AG04450 (cell line): ENCODE measurements at regions not wholly inside any gene's neighbourhood (a gene's known extent, or its start where the extent isn't known, plus 50 kb on each side); places are given as distances from the start of the nearest gene placed in this dataset.
"Not testable (repeated sequence)": the region's sequence is repeated elsewhere in the genome, so short reads cannot be mapped to it uniquely, and the experiment has no call there.

Experiments used
- CTCF ChIA-PET: fragments of 300-600, 350-600 bp; formaldehyde crosslinking; extraction: SDS; loops from one replicate; lab custom pipeline; 2022; ENCODE audit warnings: antibody characterized with exemption, inconsistent platforms; lab: Charles Lee
- POLR2A ChIA-PET: fragments of 350-600 bp; formaldehyde crosslinking; extraction: SDS; loops from one replicate; lab custom pipeline; 2021; ENCODE audit warnings: antibody characterized with exemption, inconsistent platforms; lab: Yijun Ruan, JAX
- DNase-seq: peaks from one replicate; pipeline ENCODE4 v3.0.0-alpha.2; 2011; ENCODE audit warnings: low read depth, low spot score
- H3K27ac ChIP-seq: one replicate; pipeline ENCODE4 v1.5.1; 2012; ENCODE audit warnings: low read depth, low read length, control low read depth
- H3K27me3 ChIP-seq: one replicate; pipeline ENCODE4 v1.6.0; 2012; ENCODE audit warnings: low read length; ENCODE audit not compliant: control insufficient read depth, insufficient read depth
- H3K4me3 ChIP-seq: 2 replicates; pipeline ENCODE4 v1.5.1; 2011; ENCODE audit warnings: mild to moderate bottlenecking, low read depth, low read length, control low read depth
- H3K9me3 ChIP-seq: 2 replicates; pipeline ENCODE4 v1.5.1; 2012; ENCODE audit warnings: low read length; ENCODE audit not compliant: control insufficient read depth, insufficient read depth
- TF ChIP-seq, protein P1 (sequence below): IDR thresholded peaks from 2 replicates; pipeline ENCODE4 v1.5.1; 2011; ENCODE audit warnings: low read depth, low read length, control low read depth, inconsistent platforms

DNA sequence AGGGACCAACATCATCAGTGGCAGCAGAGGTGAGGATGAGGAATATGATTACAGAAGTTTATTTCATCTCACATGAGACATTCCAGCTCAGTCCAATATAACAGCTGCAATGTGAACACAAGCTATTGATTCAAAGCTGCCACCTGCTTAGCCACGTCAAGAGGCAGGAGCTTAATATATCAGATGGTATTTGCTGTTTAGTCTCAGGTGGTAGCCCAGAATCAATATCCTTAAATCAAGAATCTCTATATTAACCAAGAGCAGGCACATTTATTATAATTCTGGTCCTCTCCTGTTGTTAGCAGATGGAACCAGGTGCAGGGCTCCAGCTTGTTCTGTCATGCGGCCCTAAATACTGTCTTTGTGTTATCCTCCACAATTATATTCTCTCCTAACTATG lies 431.6 kb downstream of the ICE1 start:
- no peaks in the 10 kb centered on the region for H3K27me3 ChIP-seq
- ChIA-PET CTCF (no interaction called here), POLR2A (no interaction called here)
- TF ChIP-seq, protein P1, sequence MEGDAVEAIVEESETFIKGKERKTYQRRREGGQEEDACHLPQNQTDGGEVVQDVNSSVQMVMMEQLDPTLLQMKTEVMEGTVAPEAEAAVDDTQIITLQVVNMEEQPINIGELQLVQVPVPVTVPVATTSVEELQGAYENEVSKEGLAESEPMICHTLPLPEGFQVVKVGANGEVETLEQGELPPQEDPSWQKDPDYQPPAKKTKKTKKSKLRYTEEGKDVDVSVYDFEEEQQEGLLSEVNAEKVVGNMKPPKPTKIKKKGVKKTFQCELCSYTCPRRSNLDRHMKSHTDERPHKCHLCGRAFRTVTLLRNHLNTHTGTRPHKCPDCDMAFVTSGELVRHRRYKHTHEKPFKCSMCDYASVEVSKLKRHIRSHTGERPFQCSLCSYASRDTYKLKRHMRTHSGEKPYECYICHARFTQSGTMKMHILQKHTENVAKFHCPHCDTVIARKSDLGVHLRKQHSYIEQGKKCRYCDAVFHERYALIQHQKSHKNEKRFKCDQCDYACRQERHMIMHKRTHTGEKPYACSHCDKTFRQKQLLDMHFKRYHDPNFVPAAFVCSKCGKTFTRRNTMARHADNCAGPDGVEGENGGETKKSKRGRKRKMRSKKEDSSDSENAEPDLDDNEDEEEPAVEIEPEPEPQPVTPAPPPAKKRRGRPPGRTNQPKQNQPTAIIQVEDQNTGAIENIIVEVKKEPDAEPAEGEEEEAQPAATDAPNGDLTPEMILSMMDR = no peak
- H3K27ac ChIP-seq = no peak overlapping the region
- no peak overlapping the region for H3K4me3 ChIP-seq
- H3K9me3 ChIP-seq = peaks cover 16% of the 10 kb centered on the region
- no peak for DNase-seq

DNA sequence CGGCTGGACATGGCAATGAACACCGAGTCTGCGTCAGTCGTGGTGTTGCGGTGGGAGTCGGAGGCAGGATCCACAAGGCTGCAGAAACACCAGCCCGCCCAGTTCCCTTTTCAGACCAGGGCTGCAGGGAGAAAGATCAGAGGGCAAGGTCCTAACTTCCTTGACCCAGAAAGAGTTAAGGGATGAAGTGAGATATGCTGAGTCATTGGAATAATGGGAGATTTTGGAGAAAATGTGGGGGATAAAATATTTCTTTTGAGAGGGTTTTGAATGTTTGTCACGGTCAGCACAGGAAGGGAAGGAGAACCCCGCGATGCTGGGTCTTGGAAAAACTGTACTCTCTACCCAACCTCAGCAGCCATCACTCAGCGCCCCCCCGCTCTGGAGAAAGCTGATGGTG lies 416.0 kb downstream of the ICE1 start:
- POLR2A ChIA-PET = no interaction called here

DNA sequence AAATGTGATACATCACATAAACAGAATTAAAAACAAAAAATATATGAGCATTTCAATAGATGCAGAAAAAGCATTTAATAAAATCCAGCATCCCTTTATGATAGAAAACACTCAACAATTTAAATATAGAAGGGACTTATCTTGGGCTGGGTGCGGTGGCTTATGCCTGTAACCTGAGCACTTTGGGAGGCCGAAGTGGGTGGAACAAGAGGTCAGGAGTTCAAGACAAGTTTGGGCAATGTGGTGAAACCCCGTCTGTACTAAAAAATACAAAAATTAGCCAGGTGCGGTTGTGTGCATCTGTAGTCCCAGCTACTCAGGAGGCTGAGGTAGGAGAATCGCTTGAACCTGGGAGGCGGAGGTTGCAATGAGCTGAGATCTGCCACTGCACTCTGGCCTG lies 409.1 kb downstream of the ICE1 start:
- POLR2A ChIA-PET, H3K4me3 ChIP-seq, CTCF ChIA-PET, H3K27me3 ChIP-seq, H3K27ac ChIP-seq, DNase-seq: not testable (repeated sequence)
- peaks cover 31% of the 10 kb centered on the region for H3K9me3 ChIP-seq

More for the DNA sequence above, 416.0 kb downstream of the ICE1 start:
- Histone ChIP-seq H3K4me3 (no peak overlapping the region), H3K27me3 (no peaks in the 10 kb centered on the region), H3K9me3 (peaks cover 24% of the 10 kb centered on the region), H3K27ac (no peak overlapping the region)
- CTCF ChIA-PET = no interaction called here
- no peak for DNase-seq
- TF ChIP-seq, protein P1 = no peak

DNA sequence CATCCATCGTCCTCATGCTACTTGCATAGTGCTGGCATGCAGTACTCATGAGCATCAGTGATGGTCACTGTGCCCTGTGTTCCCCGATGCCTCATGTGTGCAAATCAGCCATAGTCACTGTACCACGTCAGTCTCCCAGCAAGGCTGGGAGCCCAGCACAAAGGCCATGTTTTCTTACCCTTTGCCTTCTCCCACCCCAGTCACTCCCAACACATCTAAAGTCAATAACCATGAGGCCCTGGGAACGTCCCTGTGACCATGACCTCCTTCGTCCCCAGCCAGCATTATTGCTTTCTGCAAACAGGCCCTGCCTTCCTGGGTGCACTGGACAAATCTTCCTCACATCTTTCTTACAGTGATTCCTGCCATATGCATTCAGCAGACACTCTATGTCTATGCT lies 406.1 kb downstream of the ICE1 start:
- H3K4me3 ChIP-seq = no peak overlapping the region
- H3K9me3 ChIP-seq = peaks cover 29% of the 10 kb centered on the region
- DNase-seq = no peak
- POLR2A ChIA-PET = no interaction called here
- CTCF ChIA-PET = no interaction called here
- H3K27me3 ChIP-seq = no peaks in the 10 kb centered on the region
- TF ChIP-seq, protein P1 = no peak
- H3K27ac ChIP-seq = no peak overlapping the region

DNA sequence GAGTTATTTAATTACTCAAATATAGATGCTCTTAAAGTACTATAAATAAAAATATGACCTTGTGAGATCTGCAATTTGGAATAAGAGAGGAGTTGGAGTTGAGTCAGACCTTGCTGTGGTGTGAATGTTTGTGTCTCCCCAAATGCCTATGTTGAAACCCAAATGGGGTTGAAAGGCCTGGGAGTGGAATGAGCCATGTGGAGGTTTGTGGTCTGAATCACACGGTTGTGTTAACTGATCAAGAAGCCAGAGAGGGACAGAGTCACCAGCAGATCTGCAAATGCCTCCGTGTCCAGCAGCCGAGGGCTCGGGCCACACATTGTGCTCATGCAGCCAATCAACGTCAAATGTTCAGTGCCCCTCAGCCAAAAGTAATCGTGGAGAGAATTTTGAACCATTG lies 404.4 kb downstream of the ICE1 start:
- TF ChIP-seq, protein P1 = no peak
- DNase-seq = no peak
- ChIA-PET CTCF (no interaction called here), POLR2A (no interaction called here)
- Histone ChIP-seq H3K9me3 (peaks cover 36% of the 10 kb centered on the region), H3K27ac (no peak overlapping the region), H3K27me3 (no peaks in the 10 kb centered on the region), H3K4me3 (no peak overlapping the region)
